Osteoblast (primary cell): ENCODE measurements at regions not wholly inside any gene's neighbourhood (a gene's known extent, or its start where the extent isn't known, plus 50 kb on each side); places are given as distances from the start of the nearest gene placed in this dataset.

Experiments used
- DNase-seq: peaks from one replicate; pipeline ENCODE4 v3.0.0; 2011; ENCODE audit warnings: low spot score, mixed read lengths; ENCODE audit not compliant: insufficient read length; ENCODE audit errors: missing footprints
- H2AFZ ChIP-seq: 2 replicates; pipeline ENCODE4 v1.6.0; 2011; ENCODE audit warnings: mild to moderate bottlenecking, low read length
- H3K27ac ChIP-seq: 2 replicates; pipeline ENCODE4 v1.5.1; 2011; ENCODE audit warnings: mild to moderate bottlenecking, low read depth, low read length, moderate library complexity
- H3K27me3 ChIP-seq: 2 replicates; pipeline ENCODE4 v1.6.0; 2012; ENCODE audit warnings: mild to moderate bottlenecking, control low read depth, inconsistent platforms, low read length, moderate library complexity; ENCODE audit not compliant: insufficient read depth
- H3K36me3 ChIP-seq: 2 replicates; pipeline ENCODE4 v1.5.1; 2011; ENCODE audit warnings: mild to moderate bottlenecking, low read length, control low read depth, moderate library complexity; ENCODE audit not compliant: insufficient read depth
- H3K4me1 ChIP-seq: 2 replicates; pipeline ENCODE4 v1.5.1; 2011; ENCODE audit warnings: mild to moderate bottlenecking, low read length, control low read depth, moderate library complexity; ENCODE audit not compliant: insufficient read depth
- H3K4me2 ChIP-seq: 2 replicates; pipeline ENCODE4 v1.6.0; 2011; ENCODE audit warnings: mild to moderate bottlenecking, low read length; ENCODE audit not compliant: insufficient read depth
- H3K4me3 ChIP-seq: fragments of 200-600 bp; sonication (generic); 3 replicates; pipeline ENCODE4 v1.5.1; 2012; ENCODE audit warnings: mild to moderate bottlenecking, low read length, inconsistent platforms; ENCODE audit not compliant: insufficient read depth
- H3K79me2 ChIP-seq: 2 replicates; pipeline ENCODE4 v1.6.0; 2012; ENCODE audit warnings: mild to moderate bottlenecking, low read length, control low read depth, inconsistent platforms; ENCODE audit not compliant: insufficient read depth
- H3K9me3 ChIP-seq: 2 replicates; pipeline ENCODE4 v1.5.1; 2011; ENCODE audit warnings: low read depth, low read length, control low read depth
- H4K20me1 ChIP-seq: 2 replicates; pipeline ENCODE4 v1.6.0; 2012; ENCODE audit warnings: mild to moderate bottlenecking, low read length, control low read depth; ENCODE audit not compliant: insufficient read depth
- CTCF ChIP-seq: IDR thresholded peaks from 2 replicates; pipeline ENCODE4 v1.5.1; 2011; ENCODE audit warnings: mild to moderate bottlenecking, low read depth, low read length, moderate library complexity; ENCODE audit errors: extremely low read depth

GRCh38 chr7:118573085-118573484 lies 348.6 kb downstream of the ANKRD7 start:
- Histone ChIP-seq H3K27ac (no peak overlapping the region), H3K4me1 (no peaks in the 10 kb centered on the region), H3K9me3 (peaks cover 2% of the 10 kb centered on the region), H3K4me2 (no peak overlapping the region), H3K36me3 (no peaks in the 10 kb centered on the region), H3K4me3 (no peak overlapping the region), H2AFZ (no peak overlapping the region), H3K79me2 (no peaks in the 10 kb centered on the region), H3K27me3 (no peaks in the 10 kb centered on the region), H4K20me1 (no peaks in the 10 kb centered on the region)
- TF ChIP-seq CTCF: no peak
- DNase-seq: no peak

- no peaks in the 10 kb centered on the region for H3K4me1 ChIP-seq
- H3K4me2 ChIP-seq: no peak overlapping the region
- H3K36me3 ChIP-seq: no peaks in the 10 kb centered on the region
- no peaks in the 10 kb centered on the region for H3K27me3 ChIP-seq
- H3K27ac ChIP-seq: no peak overlapping the region
- no peak for DNase-seq
- no peak overlapping the region for H2AFZ ChIP-seq
- H4K20me1 ChIP-seq: no peaks in the 10 kb centered on the region
- no peaks in the 10 kb centered on the region for H3K79me2 ChIP-seq
- H3K4me3 ChIP-seq: no peak overlapping the region
- TF ChIP-seq CTCF: no peak
- peaks cover 2% of the 10 kb centered on the region for H3K9me3 ChIP-seq
Measured at GRCh38 chr7:118575393-118575948, 351.0 kb downstream of the ANKRD7 start.

GRCh38 chr7:118580743-118581382 lies 356.4 kb downstream of the ANKRD7 start:
- no peak for TF ChIP-seq CTCF
- Histone ChIP-seq H3K27me3 (no peaks in the 10 kb centered on the region), H3K27ac (no peak overlapping the region), H3K4me1 (no peaks in the 10 kb centered on the region), H3K79me2 (no peaks in the 10 kb centered on the region), H3K36me3 (no peaks in the 10 kb centered on the region), H4K20me1 (no peaks in the 10 kb centered on the region), H3K4me2 (no peak overlapping the region), H3K4me3 (no peak overlapping the region), H2AFZ (no peak overlapping the region), H3K9me3 (peaks cover 2% of the 10 kb centered on the region)
- DNase-seq: no peak

GRCh38 chr7:118583641-118584040 lies 359.1 kb downstream of the ANKRD7 start:
- Histone ChIP-seq H4K20me1 (no peaks in the 10 kb centered on the region), H3K27me3 (no peaks in the 10 kb centered on the region), H3K79me2 (no peaks in the 10 kb centered on the region), H3K4me1 (no peaks in the 10 kb centered on the region), H3K4me3 (no peak overlapping the region), H3K9me3 (no peaks in the 10 kb centered on the region), H2AFZ (no peak overlapping the region), H3K4me2 (no peak overlapping the region), H3K36me3 (no peaks in the 10 kb centered on the region), H3K27ac (no peak overlapping the region)
- no peak for TF ChIP-seq CTCF
- no peak for DNase-seq
